SK-N-SH treated with all-trans-retinoic acid at 6 μM for 48 hours (cell line): ENCODE measurements at regions not wholly inside any gene's neighbourhood (a gene's known extent, or its start where the extent isn't known, plus 50 kb on each side); places are given as distances from the start of the nearest gene placed in this dataset.

Experiments
- ISL1 ChIP-seq: fragments of 250-450 bp; sonication (Bioruptor Pico); IDR thresholded peaks from 2 replicates; pipeline ENCODE4 v2.1.2; 2022; ENCODE audit warnings: mild to moderate bottlenecking, moderate library complexity
- OSR1 ChIP-seq: fragments of 250-450 bp; sonication (Bioruptor Pico); IDR thresholded peaks from 2 replicates; pipeline ENCODE4 v1.8.0; 2022; ENCODE audit warnings: moderate library complexity, mild to moderate bottlenecking, inconsistent platforms
- TF ChIP-seq, protein P1 (sequence below): fragments of 250-450 bp; sonication (Bioruptor Pico); IDR thresholded peaks from 2 replicates; pipeline ENCODE4 v1.8.0; 2020; ENCODE audit warnings: mild to moderate bottlenecking, moderate library complexity, borderline replicate concordance
- TF ChIP-seq, protein P2 (sequence below): fragments of 250-450 bp; sonication (Bioruptor Pico); IDR thresholded peaks from 2 replicates; pipeline ENCODE4 v1.8.0; 2021; ENCODE audit warnings: low read depth, mild to moderate bottlenecking, moderate library complexity, borderline replicate concordance

DNA sequence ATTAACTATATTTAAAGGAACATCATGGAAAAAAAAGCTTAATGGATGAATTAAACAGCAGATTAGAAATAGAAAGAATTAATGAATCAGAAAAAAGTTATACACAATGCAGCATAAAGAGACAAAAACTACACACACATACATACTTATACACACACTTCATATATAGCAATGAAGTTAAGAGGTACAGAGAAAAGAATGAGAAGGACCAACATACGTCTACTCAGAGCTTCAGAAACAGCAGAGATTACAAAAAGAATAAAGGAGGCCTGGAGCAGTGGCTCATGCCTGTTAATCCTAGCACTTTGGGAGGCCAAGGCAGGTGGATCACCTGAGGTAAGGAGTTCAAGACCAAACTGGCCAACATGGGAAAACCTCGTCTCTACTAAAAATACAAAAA is 133.9 kb upstream of the TNPO1 start:
- no peak for TF ChIP-seq ISL1 (CRISPR knock-in tag)
- TF ChIP-seq OSR1 (CRISPR knock-in tag): no peak
- TF ChIP-seq, protein P1, sequence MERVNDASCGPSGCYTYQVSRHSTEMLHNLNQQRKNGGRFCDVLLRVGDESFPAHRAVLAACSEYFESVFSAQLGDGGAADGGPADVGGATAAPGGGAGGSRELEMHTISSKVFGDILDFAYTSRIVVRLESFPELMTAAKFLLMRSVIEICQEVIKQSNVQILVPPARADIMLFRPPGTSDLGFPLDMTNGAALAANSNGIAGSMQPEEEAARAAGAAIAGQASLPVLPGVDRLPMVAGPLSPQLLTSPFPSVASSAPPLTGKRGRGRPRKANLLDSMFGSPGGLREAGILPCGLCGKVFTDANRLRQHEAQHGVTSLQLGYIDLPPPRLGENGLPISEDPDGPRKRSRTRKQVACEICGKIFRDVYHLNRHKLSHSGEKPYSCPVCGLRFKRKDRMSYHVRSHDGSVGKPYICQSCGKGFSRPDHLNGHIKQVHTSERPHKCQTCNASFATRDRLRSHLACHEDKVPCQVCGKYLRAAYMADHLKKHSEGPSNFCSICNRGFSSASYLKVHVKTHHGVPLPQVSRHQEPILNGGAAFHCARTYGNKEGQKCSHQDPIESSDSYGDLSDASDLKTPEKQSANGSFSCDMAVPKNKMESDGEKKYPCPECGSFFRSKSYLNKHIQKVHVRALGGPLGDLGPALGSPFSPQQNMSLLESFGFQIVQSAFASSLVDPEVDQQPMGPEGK (CRISPR knock-in tag): no peak
- TF ChIP-seq, protein P2, sequence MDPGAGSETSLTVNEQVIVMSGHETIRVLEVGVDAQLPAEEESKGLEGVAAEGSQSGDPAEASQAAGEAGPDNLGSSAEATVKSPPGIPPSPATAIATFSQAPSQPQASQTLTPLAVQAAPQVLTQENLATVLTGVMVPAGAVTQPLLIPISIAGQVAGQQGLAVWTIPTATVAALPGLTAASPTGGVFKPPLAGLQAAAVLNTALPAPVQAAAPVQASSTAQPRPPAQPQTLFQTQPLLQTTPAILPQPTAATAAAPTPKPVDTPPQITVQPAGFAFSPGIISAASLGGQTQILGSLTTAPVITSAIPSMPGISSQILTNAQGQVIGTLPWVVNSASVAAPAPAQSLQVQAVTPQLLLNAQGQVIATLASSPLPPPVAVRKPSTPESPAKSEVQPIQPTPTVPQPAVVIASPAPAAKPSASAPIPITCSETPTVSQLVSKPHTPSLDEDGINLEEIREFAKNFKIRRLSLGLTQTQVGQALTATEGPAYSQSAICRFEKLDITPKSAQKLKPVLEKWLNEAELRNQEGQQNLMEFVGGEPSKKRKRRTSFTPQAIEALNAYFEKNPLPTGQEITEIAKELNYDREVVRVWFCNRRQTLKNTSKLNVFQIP: no peak
